NCI-H526 (cell line): ENCODE measurements at regions not wholly inside any gene's neighbourhood (a gene's known extent, or its start where the extent isn't known, plus 50 kb on each side); places are given as distances from the start of the nearest gene placed in this dataset.

Experiments used
- DNase-seq, 2 experiments: peaks; one replicate each; lab custom pipeline; 2025; lab: John Stamatoyannopoulos, UW

DNA sequence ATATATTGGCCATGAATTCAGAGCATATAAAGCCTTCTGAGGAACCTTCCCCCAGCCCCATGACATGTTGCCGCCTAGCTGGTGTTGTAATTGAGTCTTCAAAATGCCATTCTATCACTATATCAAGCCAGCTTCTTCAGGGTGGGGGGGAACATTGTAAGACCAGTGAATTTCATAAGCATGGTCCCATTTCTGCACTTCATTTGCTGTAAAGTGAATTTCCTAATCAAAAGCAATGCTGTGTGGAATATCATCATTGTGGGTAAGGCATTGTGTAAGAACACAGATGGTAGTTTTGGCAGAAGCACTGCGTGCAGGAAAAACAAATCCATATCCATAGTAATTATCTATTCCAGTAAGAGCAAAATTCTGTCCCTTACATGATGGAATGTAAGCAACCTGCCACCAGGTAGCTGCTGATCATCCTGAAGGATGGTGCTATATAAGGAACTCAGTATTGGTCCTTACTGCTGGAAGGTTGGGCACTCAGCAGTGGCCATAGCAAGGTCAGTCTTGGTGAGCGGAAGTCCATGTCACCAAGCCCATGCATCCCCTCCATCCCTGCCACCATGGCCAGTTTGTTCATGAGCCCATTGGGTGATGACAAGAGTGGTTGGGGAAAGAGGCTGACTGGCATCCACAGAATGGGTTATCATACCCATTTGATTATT lies 159.4 kb downstream of the COPS8 start:
- DNase-seq = no peak

DNA sequence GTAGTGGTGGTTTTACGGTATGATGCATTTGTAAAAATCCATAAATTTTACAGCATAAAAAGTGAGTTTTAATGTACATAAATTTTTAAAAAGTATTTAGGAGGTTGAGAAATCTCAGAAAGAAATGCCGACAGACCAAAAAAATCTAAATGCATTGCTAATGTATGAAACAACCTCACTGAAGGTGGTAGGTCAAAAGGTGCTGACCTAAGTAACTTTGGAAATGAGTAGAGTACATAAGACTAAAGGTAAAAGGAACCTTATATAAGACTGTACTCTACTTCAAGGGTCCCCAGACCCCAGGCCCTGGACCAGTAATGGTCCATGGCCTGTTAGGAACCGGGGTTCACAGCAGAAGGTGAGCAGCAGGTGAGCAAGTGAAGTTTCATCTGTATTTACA lies 163.4 kb downstream of the COL6A3 start:
- DNase-seq = no peak

DNA sequence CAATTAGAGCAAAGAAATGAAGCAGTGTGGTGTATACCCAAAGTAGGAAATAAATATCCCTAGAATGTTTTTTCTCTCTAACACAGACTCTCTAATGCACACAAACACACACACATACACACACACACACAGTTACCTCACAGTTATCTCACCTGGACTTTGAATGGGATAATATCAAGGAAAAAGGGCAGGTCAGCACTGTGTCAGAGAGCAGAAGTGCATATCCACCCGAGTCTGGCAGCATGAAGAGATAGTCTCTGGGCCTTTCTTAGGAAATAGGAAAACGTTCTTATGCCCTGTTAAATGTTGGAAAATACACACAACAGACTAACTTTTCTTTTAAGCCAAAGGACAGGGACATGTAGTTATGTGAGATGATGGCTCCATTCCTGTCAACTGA lies 162.0 kb downstream of the COL6A3 start:
- DNase-seq = no peak

DNA sequence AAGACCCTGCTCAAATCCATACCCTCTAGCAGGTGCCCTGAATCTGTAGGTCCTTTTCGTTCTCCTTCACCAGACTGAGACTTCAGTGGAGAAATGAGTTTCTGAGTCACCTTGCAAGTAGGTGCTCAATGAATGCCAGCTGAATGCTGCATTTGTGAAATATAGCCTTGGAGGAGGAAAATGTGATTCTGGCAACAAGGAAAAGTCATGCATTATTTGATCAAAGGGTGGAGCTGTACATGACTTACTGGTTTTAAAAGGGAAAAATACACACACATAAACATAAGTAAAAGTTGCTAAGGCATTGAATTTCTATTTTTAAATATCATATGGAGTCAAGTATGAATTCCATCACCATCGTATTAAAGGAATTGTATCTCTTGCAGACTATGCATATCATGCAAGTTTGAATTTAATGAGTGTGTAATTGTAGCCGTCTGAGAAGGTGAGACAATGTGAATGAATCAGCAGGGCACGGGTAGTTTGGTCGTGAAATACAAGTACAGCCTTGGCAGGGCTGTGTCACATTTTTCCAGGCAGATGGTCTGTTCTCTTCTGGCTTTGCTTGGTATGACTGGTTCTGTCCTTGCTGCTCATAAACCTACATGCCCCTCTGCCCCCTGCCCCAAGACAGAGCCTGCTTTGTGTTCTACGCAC lies 160.8 kb downstream of the COL6A3 start:
- no peak for DNase-seq

DNA sequence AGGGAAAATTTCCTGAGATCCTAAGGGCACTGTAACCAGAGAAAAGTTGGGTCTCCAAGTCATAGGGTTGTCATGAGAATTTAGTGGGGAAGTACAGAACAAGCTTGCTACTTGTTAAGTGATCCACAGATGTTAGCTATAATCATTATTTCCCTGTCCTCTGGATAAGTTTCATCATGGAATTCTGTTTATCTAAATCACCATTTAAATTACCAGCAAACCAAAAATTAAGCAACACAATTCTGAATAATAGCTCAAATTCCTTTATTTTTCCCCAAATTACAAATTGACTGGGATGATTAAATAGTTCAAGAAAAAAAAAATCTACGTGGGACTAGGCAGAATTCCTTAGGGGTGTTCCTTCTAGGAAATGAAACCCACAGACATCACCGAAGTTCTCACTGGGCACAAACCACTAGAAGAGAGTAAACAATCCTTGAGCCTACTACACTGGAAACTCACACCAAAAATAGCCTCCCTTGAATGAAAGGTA lies 159.5 kb downstream of the COL6A3 start:
- DNase-seq = no peak

DNA sequence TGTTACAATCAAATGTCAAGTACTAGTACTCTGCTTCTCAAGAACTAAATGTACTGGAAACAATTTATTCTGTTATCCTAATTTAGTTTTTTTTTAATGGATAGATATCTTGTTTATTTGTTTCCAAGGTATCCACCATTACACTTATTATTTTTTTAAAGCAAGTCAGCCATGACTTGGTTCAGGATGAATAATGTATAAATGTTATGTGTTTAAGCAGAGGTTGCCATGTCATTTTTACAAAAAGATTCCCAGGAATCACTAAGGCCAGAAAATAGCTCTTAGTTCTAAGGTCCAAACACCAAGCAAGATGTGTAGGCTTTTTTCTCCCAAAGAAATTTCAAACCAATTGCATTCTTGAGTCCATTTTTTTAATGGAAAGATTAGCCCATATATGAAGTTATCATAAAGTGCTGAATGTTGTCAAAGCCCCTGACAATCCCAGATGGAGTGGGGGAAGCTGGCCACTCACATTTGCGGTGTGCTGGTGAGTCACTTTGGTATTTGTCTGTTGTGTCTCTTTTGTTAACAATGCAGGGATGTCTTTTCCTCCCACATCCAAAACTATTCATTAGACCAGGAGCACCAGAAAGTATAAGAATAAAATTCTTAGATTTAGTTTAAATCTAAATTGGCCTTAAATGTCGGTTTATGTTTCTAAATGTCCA lies 158.9 kb downstream of the COL6A3 start:
- DNase-seq = no peak

DNA sequence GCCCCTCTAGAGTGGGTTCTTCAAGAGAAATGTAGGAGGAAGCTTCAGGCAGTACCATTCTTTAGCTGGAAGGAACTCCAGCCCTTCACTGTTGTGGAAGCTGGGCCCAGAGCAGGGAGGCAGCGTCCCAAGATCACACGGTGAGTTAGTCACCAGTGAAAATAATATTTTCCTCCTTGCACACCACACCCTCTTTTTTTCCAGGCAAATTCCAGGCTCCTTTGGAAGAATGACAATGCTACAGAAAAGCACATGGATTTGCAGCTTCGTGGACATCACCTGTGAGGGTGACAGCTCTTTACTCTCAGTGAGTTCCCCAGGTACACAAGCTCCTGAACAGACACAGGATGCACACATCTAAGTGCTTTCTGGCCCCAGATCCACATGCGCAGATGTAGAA lies 157.1 kb downstream of the COL6A3 start:
- no peak for DNase-seq

DNA sequence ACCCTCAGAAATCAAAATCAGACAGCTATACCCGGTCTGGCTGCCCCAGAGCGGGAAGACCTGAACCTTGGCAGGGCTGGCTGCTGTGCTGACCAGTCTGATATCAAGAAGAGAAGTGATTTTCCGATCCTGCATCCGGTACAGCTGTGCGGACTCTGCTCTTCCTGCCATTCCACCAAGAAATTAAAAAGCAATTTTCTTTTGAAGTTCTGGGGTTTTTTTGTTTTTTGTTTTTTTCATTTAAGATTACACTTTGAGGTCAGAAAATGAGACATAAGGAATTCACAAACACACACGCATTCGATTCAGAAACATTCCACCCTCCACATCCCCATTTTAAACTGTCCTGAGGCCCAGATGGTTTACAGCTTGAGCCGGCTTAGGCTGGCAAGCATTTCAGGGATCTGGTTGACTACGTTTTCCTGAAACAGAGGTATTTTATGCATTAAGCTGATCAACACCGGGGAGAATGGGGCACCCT lies 156.5 kb downstream of the COL6A3 start:
- no peak for DNase-seq

DNA sequence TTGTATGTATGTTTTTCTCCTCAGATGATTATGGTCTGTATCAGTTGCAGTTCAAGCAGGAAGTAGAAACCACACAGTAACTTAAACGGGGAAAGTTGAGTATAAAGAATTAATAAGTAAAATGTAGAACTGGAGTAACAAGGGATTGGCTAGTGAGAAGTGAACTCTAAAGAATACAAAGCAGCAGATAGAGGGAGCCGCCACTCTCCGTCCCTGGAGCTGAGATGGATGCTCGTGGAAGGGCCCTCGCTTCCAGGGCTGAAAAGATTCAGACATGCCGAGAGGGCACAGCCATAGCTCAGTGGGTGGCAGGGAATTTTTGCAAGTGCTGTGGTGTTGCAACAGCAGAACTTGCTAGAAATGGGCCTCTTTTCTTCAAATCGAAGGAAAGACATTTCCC lies 155.8 kb downstream of the COL6A3 start:
- no peak for DNase-seq

DNA sequence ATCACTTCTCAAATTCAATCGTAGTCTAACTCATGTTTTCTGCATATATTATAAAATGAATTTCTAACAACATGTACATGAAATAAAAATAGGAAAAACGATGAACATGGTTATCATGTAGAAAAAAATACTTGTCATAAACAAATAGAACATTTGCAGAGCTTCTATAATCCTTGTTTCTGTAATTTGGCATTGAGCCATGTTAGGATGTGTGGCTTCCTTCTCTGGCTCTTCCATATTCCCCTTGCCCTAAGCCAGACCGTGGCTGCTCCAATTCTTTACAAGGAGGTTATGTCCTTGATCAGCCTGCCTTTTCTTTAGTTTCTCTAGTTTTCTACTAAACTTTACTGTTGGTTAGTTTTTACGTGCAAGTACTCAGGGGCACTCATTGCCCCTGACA lies 155.3 kb downstream of the COL6A3 start:
- DNase-seq = no peak

DNA sequence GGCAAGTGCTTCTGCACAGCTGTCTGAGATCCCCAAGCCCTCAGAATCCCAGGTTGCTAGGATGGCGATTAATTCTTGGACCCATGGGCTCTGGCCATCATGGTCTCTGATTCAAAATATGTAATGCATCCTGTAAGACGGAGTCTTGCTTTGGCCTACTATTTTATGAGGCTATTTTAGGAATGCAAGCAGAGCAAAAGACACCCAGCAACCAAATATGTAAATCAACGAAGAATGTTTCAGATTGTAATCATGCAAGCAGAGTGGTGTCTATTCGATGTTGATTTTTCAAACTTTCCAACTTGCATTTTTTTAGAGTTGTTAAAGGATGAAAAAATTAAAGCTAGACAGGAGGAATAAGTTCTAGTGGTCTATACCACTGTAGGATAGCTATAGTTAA lies 154.8 kb downstream of the COL6A3 start:
- no peak for DNase-seq

DNA sequence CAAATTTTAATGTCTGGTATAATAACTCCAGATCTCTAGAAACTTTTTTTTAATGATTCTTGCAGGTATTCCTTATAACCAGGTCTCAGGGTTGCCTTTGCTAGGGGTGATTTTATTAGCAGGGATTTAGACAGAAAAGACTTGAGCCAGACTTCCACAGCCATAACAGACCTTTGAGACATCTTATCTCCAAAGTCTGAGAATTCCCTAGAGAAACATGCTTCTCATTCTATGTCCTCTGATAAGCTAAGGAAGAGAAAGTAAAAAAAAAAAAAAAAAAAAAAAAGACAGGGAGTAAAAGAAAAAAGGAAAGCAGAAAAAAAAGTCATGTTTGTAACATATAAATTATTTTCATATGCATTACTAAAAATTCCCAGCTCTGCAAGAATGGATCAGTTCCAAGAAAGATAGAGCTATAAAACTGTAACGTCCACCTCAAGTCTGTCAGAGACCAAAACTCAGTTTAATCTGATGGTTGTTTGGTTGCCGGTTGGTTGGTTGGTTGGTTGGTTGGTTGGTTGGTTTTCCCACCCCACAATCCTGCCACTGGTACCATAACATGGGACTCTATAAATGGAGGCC lies 153.8 kb downstream of the COL6A3 start:
- DNase-seq = no peak

DNA sequence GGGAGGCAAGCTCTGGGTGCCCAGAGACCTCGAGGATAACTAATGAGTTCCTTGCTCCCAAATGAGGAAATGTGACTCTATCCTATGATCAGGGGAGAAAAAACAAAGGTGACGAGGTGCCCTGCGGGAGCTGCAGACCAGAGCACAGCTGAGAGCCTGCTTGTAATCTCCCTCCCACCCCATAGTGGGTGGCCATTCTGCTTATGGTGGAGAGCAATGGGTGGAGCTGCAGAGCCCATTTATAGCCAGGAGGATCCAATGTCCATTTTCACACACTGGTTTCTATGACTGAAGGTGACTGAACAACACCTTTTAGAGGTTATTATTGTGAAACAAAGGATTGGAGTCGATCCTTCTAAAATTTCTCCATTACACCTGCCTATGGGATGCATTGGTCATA lies 153.3 kb downstream of the COL6A3 start:
- DNase-seq = no peak

DNA sequence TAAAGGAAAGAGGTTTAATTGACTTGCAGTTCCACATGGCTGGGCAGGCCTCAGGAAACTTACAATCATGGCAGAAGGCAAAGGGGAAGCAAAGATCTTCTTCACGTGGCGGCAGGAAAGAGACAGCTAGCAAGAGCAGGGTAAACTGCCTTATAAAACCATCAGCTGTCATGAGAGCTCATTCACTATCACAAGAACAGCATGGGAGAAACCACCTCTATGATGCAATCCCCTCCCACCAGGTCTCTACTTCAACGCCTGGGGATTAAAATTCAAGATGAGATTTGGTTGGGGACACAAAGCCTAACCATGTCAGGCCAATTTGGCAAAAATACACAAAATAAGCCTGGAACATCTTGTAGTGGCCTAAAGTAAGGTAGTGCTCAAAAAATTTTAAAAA lies 152.6 kb downstream of the COL6A3 start:
- no peak for DNase-seq

DNA sequence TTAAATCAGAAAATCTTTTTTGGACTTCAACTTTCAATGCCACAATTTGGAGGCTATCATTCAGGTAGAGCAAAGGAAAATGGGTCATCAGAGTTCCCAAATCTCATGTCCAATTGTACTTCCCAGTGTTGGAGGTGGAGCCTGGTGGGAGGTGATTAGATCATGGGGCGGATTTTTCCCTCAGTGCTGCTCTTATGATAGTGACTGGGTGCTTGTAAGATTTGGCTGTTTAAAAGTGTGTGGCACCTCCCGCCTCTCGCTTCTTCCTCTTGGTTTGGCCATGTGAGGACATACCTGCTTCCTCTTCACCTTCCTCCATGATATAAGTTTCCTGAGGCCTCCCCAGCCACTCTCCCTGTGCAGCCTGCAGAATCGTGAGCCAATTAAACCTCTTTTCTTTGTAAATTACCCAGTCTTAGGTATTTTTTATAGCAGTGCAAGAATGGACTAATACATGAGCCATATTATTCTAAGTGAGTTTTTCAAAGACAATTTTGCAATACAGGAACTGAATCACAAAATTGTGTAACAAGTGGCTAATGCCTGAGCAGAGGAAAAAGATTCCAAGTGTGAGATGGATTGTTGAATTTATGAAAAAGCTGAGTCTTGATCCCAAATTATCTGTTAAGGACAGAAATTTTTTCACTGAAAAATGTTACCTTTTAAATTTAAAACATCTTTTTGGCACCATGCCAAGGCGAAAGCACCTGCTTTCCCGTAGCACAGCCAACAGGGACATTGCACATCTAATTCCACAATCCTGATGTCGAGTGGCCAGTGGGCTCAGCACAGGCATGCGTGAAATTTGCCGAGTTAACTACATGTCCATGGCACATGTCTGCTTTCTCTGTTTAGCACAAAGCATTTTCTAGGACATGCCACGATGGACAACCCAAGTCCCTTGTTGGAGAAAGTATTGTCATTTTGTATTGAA lies 150.9 kb downstream of the COL6A3 start:
- DNase-seq = no peak

DNA sequence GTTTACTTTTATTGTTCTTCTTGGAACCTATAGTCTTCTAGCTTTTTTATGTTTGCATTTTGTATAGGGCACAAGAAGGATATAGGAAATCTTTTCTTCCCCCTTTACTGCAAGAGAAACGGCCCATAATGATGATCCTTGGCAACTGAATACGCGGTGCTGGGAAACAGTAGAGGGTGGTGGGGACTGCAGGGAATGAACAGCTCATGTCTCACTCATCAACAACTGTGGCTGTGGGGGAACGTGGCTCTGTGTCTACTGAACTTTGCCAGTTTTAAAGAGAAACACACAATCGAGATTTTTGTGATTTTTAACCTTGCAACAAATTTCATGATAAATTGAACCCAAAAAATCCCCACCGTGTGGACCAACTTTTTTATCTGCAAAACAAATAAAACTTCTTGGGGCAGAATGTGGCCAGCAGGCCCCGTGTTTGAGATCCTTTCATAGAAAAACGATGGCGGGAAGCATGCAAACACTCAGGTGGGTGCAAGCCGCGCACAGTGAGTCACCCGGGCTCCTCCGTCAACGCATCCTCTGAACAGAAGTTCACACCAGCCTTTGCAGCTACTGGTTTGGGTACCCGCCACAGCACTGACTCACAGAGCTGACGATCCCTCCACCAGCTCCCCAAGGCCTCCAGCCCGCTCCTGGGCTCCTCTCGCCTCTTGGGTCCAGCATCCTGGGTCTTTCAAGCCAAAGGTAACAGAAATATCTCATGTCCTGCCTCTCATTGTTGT lies 149.3 kb downstream of the COL6A3 start:
- DNase-seq = no peak

DNA sequence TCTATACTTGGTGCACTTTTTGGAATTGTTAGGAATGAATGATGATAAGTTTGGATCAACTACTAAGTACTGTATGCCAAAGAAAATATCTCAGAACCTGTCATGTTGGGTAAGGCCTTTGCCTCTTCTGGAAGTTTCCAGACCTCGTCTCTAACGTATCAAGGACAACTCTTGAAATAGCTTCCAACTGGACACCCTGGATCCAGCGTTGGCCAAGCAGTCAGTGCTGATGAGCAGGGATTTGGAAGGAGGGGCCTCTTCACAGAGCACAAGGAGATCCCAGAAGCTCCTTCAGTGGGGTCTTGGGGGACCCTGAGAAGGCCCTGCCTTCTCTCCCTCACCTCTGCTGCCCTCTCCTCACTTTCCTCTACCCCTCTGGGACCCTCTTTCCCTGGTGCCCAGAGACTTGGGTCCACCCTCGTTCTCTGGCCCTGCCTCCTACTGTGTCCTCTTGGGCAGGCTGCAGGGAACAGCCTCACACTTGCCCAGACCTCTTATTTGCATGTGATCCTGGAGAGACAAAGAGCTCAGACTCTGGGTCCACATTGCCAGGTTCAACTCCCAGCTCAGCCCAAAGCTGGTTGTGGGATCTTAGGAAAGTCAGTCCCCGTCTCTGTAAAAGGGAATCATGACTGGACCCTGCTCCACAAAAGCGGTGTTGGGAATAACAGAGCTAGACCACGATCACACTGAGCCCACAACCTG lies 145.8 kb downstream of the COL6A3 start:
- DNase-seq = no peak

DNA sequence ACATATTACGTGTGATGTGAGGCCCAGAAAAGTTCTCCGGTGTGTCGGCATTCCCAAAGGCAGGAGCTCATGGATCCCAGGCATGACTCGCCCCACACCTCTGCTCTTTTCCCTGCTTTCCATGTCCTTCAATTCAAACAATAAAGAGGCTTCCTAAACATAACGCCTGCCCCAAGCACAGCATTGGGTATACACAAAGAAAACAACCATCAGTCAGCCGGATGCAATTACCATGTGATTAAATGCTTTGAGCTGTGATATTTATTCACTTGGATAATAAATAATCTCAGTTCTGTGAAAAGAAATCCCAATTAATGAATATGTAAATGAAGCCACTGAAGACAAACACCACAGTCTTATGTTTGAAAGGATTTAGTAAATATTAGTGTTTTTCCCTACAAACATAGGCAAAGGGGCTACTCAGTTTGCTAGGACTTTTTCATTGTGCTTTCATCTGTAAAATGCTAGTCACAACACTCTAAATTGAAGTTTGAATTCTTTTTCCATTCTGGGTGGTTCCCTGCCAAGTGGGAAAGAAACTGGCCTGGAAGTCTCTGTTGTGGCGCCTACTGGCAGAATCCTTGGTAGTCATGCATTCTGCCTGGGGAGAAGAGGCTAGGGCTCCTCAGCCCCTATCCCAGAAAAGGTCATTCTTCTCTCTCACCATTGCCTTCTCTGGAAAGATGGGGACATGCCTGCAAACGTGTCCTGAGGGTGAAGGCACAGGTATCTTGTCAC lies 144.7 kb downstream of the COL6A3 start:
- no peak for DNase-seq

DNA sequence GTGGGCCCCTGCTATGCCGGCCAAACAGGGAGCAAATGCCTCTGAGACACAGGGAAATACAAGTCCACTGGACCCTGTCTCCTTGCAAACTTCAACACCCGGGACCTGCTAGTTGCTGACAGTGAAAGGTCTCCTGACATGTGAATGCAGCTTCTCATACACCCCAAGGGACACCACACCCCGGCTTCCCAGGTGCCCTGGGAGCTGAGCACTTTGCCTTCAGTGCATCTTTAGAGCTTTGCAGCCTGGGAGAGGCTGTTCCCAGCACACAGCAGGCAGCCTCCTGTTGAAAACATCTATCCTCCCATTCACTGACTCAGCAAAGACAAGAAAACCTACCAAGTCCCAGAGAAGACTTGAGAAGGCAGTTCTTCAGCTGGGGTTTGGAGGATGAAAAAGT lies 143.4 kb downstream of the COL6A3 start:
- DNase-seq = no peak
